NCI-H69 (cell line): ENCODE measurements at regions not wholly inside any gene's neighbourhood (a gene's known extent, or its start where the extent isn't known, plus 50 kb on each side); places are given as distances from the start of the nearest gene placed in this dataset.
"Not testable (repeated sequence)": the region's sequence is repeated elsewhere in the genome, so short reads cannot be mapped to it uniquely, and the experiment has no call there.

Experiments
- DNase-seq: peaks from one replicate; lab custom pipeline; 2025; lab: John Stamatoyannopoulos, UW

- no peak for DNase-seq
Measured at GRCh38 chrX:46165866-46166265, 379.4 kb downstream of the ZNF674 start.

- no peak for DNase-seq
Measured at GRCh38 chrX:46165411-46165810, 379.8 kb downstream of the ZNF674 start.

DNA sequence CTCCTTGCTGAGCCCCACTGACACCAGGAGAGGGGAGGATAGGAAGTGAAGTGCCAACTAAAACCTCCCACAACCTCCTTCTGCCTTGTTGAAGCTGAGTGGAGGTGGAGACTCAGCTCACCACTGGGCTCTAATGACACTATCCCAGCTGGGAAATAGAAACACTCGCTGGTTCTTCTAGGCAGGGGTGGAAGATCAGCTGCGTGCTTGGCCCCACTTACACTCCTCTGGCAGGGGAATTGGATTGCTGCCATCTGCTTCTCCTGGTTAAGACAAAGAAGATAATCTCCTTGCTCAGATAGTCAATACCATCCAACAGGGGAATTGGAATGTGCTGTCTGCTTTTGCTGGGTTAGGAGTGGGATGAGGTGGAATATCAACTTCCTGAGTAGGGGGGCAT, 392.5 kb downstream of the ZNF674 start:
- DNase-seq: peak; percentile 9

GRCh38 chrX:46151332-46151731, 393.9 kb downstream of the ZNF674 start:
- DNase-seq: not testable (repeated sequence)

- DNase-seq: no peak
Measured at GRCh38 chrX:46144566-46144965, 400.7 kb downstream of the ZNF674 start.

DNA sequence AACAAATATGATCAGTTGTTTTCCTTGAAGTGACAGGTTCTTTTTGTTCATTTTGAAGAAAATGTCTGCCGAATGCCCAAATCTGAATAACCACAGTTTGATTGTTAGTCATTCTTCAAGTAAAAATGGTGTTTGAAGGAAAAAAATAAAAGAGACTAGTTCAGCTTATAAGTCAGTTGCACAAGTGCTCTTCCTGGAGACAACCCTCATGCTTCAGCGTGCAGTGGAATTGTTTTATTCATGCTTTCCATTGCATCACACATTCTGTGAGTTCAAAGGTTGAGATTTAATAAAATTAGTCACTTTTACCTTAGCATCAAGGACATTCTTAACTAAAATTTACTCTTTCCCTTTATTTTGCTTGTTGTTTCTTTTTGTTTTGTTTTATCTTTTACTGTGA, 404.9 kb downstream of the ZNF674 start:
- DNase-seq: no peak

DNA sequence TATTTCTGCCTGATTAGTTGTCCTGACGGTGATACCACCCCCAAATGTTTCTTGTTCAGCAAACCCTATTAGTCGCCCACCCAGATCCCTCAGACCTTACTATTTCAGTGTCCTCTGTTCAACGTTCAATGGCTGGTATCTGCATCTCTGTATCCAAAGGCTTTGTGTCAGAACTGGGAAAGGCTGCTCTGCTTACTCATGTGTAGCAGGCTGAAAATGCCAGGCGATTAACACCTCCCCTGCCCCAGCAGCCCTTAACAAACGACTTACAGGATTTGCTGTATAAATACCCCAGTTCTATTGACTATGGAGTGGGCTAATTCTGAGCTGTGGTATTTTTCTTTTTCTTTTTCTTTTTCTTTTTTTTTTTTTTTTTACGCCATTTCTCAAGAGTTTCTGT, 415.0 kb downstream of the ZNF674 start:
- DNase-seq: peak; percentile 77

- no peak for DNase-seq
Measured at GRCh38 chrX:46125111-46125510, 420.1 kb downstream of the ZNF674 start.

GRCh38 chrX:46117234-46117633, 428.0 kb downstream of the ZNF674 start:
- DNase-seq: peak; percentile 41

DNA sequence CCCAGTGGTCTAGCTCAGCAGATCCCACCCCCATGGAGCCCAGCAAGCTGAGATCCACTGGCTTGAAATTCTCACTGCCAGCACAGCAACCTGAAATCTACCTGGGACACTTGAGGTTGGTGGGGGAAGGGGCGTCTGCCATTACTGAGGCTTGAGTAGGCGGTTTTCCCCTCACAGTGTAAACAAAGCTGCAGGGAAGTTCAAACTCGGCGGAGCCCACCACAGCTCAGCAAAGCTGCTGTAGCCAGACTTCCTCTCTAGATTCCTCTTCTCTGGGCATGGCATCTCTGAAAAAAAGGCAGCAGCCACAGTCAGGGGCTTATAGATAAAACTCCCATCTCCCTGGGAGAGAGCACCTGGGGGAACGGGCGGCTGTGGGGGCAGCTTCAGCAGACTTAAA, 457.9 kb downstream of the ZNF674 start:
- not testable (repeated sequence) for DNase-seq

DNA sequence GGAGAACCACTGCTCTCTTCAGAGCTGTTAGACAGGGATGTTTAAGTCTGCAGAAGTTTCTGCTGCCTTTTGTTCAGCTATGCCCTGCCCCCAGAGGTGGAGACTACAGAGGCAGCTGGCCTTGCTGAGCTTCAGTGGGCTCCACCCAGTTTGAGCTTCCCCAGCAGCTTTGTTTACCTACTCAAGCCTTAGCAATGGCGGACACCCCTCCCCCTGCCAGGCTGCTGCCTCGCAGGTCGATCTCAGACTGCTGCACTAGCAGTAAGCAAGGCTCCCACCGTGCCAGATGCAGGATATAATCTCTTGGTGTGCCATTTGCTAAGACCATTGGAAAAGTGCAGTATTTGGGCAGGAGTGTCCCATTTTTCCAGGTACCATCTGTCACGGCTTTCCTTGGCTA, 465.1 kb downstream of the ZNF674 start:
- DNase-seq: peak; percentile 7

DNA sequence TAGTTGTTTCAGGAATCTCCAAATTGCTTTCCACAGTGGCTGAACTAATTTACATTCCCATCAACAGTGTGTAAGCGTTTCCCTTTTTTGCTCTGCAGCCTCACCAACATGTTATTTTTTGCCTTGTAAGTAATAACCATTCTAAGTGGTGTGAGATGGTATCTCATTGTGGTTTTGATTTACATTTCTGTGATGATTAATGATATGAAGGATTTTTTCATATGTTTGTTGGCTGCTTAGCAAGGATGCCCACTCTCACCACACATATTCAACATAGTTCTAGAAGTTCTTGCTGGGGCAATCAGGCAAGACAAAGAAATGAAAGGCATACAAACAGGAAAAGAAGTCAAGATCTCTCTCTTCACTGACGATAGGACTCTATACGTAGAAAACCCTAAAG, 472.4 kb downstream of the ZNF674 start:
- DNase-seq: no peak

- no peak for DNase-seq
Measured at GRCh38 chrX:46072372-46072771, 472.8 kb downstream of the ZNF674 start.

DNA sequence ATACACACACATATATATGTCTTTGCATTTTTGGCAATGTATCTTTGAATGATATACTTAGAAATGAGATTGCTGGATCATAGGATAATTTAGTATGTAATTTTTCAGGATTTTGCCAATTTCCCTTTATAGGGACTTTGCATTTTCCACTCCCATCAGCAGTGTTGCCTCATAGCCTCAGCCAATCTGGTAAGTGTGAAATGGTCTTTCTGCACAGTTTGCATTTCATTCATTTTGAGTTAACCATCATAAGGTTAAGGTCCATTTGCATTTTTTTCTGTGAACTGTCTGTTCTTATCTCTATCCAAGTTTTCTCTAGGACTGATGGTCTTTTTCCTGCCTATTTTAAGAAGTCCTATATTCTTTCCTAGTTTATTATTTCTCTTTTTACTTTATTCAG, 474.8 kb downstream of the ZNF674 start:
- no peak for DNase-seq

DNA sequence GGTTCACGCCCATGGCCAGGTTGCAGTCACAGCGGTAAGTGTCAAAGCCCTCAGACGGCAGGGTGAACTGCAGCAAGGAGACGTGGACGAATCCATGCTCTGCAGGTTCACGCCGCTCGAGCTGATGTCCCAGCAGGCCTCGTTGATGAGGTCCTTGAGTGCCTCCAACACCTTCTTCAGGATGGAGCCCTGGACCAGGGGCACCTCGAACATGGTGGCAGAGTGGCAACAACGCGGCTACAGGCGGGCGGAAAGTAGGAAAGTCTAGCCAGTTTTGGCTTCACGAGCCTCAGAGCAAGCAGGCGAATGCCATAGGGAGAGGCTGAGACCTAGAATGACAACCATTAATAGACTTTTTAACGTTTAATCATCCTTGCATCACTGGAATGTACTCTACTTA, 485.9 kb downstream of the ZNF674 start:
- no peak for DNase-seq

GRCh38 chrX:46044486-46044885, 500.7 kb downstream of the ZNF674 start:
- DNase-seq: no peak

DNA sequence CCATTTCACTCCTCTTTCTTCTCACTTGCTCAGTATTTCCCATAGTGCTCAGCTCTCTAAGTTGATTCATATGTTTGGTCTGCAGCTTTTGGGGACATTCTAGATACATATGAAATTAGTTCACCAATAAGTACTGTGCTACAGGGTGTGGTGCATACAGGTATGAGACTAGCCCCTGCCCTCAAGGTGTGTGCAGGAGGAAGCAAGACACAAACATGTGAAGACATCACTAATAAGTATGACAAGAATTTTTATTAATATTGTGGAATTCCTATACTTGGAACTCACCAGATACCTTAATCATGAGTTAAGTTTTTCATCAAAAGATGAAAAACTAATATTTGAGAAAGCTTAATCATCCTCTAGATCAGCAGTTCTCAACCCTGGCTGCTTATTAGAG, 505.2 kb downstream of the ZNF674 start:
- no peak for DNase-seq

DNA sequence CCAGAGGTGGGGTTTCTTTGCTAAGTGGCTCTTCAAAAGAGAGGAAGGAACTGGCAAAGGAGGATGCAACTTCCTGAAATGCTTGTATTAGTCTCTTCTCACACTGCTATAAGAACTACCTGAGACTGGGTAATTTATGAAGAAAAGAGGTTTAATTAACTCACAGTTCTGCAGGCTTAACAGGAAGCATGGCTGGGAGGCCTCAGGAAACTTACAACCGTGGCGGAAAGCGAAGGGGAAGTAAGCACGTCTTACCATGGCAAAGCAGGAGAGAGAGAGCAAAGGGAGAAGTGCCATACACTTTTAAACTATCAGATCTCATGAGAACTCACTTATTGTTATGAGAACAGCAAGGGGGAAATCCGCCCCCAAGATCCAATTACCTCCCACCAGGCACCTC, 505.7 kb downstream of the ZNF674 start:
- DNase-seq: no peak

DNA sequence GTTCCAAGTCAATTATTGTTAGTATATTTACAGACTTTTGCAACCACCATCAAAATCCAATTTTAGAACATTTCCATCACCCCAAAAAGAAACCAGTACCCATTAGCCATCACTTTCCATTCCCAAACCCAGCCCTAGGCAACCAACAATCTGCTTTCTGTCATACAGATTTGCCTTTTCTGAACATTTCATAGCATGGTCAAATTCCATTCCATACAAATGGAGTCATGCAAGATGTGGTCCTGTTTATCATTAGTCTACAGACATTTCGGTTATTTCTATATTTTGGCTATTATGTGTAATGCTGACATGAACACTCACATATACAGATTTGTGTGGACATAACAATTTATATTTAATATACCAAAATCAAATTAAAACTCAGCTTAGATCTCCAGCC, 508.7 kb downstream of the ZNF674 start:
- no peak for DNase-seq

DNA sequence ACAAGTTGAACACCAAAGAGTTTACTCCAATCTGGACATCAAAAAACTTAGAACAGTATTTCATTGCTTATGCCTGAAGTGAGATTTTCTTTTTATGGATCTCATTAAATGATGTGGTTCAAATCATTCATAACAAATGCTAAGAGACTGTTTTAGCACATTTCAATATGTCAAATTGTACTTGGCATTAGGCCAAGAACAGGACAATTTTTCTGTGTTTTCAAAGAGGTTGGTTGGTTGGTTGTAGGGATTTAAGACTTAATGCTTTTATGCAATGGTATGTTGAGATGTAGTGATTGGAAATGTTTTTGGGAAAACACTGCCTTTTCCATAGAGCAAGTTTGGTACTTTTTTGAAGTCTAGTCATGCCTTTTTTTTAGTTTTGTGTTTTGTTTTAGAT, 510.4 kb downstream of the ZNF674 start:
- DNase-seq: peak; percentile 1

GRCh38 chrX:46029777-46030176, 515.4 kb downstream of the ZNF674 start:
- DNase-seq: peak; percentile 93

DNA sequence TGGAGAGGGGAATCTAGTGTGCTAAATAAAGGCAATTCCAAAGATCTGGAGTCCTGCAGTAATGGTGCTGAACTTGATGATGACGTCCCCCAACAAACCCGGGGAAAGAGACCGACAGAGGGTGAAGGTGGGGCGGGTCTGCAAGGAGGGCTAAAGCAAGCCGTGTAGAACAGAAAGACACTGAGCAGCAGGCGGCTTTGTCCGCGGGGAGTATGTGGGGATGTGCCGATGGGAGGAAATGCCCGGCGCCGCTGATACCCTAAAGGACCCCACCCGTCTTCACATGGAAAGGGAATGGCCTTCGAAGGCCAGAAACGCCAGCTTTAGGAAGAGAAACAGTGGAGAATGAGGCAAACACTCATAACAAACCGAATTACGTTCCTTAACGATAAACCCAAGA, 528.9 kb downstream of the ZNF674 start:
- no peak for DNase-seq

DNA sequence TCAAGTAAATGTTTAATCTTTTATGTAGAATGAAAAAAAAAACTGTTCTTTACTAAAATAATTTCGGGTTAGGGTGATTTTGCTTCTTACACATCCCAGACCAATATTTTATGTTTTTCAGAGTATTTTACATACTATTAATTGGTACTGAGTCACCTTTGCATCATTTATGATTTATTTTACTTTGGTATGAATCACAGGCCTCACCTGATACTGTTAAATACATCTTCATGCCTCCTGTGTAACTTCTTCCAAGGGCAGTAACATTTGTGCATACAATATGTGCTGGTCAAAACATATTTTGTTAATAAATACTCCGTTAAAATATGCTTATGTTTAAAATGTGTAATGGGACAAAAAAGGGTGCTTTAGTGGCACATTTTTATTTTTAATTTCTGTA, 529.6 kb downstream of the ZNF674 start:
- no peak for DNase-seq

DNA sequence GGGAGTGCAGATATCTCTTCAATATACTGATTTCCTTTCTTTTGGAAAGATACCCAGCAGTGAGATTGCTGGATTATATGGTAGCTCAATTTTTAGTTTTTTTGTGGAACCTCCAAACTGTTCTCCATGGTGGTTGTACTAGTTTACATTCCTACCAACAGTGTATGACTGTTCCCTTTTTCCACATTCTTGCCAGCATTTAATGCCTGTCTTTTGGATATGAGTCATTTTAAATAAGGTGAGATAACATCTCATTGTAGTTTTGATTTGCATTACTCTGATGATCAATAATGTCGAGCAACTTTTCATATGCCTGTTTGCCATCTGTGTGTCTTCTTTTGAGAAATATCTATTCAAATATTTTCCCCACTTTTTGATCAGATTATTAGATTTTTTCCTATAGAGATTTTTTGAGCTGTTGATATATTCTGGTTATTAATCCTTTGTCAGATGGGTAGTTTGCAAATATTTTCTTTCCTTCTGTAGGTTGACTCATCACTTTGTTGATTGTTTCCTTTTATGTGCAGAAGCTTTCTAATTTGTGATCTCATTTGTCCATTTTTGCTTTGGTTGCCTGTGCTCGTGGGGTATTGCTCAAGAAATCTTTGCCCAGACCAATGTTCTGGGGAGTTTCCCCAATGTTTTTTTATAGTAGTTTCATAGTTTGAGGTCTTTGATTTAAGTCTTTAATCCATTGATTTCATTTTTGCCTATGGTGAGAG, 552.7 kb downstream of the ZNF674 start:
- DNase-seq: no peak
